ENCODE measurements at regions not wholly inside any gene's neighbourhood (a gene's known extent, or its start where the extent isn't known, plus 50 kb on each side); places are given as distances from the start of the nearest gene placed in this dataset.

DNA sequence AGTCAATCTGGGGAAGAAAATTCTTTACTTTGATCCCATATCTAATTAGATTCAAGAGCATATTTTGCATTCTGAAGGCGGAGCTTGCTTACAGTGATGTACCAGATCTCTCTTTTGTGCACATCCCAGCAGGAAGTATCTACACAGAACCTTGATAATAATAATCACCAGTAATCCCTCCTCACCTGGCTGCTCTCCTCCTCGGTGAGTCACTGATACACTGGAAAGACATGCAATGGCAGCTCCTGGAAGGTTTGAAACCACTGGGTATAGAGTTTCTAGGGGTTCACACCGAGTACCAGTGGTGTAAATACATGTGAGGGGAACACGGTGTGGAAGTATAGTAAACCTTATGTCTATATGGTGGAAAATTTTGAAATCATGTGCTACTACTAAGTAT lies 205.5 kb upstream of the TARS1 start (continued):
- TF ChIP-seq, protein P1, sequence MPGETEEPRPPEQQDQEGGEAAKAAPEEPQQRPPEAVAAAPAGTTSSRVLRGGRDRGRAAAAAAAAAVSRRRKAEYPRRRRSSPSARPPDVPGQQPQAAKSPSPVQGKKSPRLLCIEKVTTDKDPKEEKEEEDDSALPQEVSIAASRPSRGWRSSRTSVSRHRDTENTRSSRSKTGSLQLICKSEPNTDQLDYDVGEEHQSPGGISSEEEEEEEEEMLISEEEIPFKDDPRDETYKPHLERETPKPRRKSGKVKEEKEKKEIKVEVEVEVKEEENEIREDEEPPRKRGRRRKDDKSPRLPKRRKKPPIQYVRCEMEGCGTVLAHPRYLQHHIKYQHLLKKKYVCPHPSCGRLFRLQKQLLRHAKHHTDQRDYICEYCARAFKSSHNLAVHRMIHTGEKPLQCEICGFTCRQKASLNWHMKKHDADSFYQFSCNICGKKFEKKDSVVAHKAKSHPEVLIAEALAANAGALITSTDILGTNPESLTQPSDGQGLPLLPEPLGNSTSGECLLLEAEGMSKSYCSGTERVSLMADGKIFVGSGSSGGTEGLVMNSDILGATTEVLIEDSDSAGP (CRISPR knock-in tag; IDR thresholded peaks at IDR 0.05; ENCODE audit: borderline replicate concordance) = no peak

DNA sequence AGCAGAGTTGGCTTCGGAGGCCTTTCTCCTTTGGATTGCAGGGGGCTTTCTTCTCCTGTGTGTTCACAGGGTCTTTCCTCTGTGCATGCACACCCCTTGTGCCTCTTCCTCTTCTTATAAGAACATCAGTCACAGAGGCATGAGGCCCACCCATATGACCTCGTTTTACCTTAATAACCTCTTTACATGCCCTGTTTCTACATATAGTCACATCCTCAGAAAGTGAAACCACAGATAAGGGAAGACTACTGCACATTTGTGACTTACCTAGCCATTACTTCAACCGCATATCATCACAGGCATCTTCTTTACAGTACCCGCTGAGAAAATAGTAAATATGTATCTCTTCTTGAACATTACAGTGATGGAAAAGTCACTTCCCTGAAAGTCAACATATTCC lies 204.9 kb upstream of the TARS1 start:
- DNase-seq (ENCODE audit: low spot score) = no peak
- CTCF ChIA-PET (ENCODE audit: low intra/inter-chr PET ratio, low total read pairs) = no interaction called here
- no peaks in the 10 kb centered on the region for H3K79me2 ChIP-seq (ENCODE audit: insufficient read depth, low read length)
- H3K27me3 ChIP-seq (ENCODE audit: control insufficient read depth in 1 of 2, insufficient read depth in 2 of 2, low read length in 2 of 2) = no peaks in the 10 kb centered on the region
- H3K9ac ChIP-seq (ENCODE audit: insufficient read depth, low read depth, low read length) = no peak overlapping the region
- WGBS (ENCODE audit: low lambda C conversion rate) = 19% methylated on average over 4 of the region's 4 CpGs
- POLR2A ChIA-PET = no interaction called here
- FAIRE-seq = no peak
- H3K4me3 ChIP-seq (replicated peaks in 1 of 3; ENCODE audit: insufficient read depth in 1 of 3, low read depth in 2 of 3, low read length in 3 of 3) = no peak overlapping the region
- H2AFZ ChIP-seq (ENCODE audit: low read length) = no peak overlapping the region
- intact Hi-C loops (cut with micrococcal nuclease; ENCODE audit: unreplicated experiment) (no loop called here), in situ Hi-C loops (cut with HindIII; ENCODE audit: extremely low pct_ligation_motif_present, low pct_unique_long_range_greater_than_20kb) (no loop called here)
- no peaks in the 10 kb centered on the region for H3K4me1 ChIP-seq (ENCODE audit: insufficient read depth, low read length)
- H3K36me3 ChIP-seq (replicated peaks in 1 of 2; ENCODE audit: control insufficient read depth in 1 of 2, insufficient read depth in 2 of 2, low read length in 2 of 2) = no peaks in the 10 kb centered on the region
- H3K9me3 ChIP-seq (ENCODE audit: low read length) = no peaks in the 10 kb centered on the region
- H3K27ac ChIP-seq (ENCODE audit: extremely low read length, insufficient read depth, low read length) = no peak overlapping the region
- BruUV-seq (replicated peaks) = no TSS peak
- no peak for ATAC-seq
- H4K20me1 ChIP-seq (ENCODE audit: insufficient read depth, low read length) = no peaks in the 10 kb centered on the region
- no peak overlapping the region for H3K4me2 ChIP-seq (ENCODE audit: low read depth, low read length)
- TF ChIP-seq U2AF1 (optimal IDR thresholded peaks at IDR 0.05; ENCODE audit: low read depth, low read length) (no peak), POLR2A (IDR thresholded peaks at IDR 0.05; ENCODE audit: insufficient read depth in 1 of 2, low read depth in 2 of 2, low read length in 2 of 2) (no peak), HCFC1 (IDR thresholded peaks at IDR 0.05; ENCODE audit: low read depth, low read length) (no peak), HNRNPH1 (optimal IDR thresholded peaks at IDR 0.05; ENCODE audit: low read depth, low read length) (no peak), ZNF326 (CRISPR knock-in tag; IDR thresholded peaks at IDR 0.05; ENCODE audit: borderline replicate concordance) (no peak), ZNF260 (CRISPR knock-in tag; IDR thresholded peaks at IDR 0.05; ENCODE audit: borderline replicate concordance, low read depth) (no peak), CBFB (CRISPR knock-in tag; IDR thresholded peaks at IDR 0.05) (no peak), MTF2 (CRISPR knock-in tag; IDR thresholded peaks at IDR 0.05; ENCODE audit: borderline replicate concordance) (no peak), ATRX (CRISPR knock-in tag; IDR thresholded peaks at IDR 0.05; ENCODE audit: borderline replicate concordance) (no peak), ZNF30 (CRISPR knock-in tag; IDR thresholded peaks at IDR 0.05) (no peak), RFX5 (IDR thresholded peaks at IDR 0.05; ENCODE audit: low read depth, low read length) (no peak), MAZ (IDR thresholded peaks at IDR 0.05; ENCODE audit: borderline replicate concordance, low read depth, low read length) (no peak), MAZ (CRISPR knock-in tag; IDR thresholded peaks at IDR 0.05; ENCODE audit: low read depth) (no peak)
- TF ChIP-seq, protein P2, sequence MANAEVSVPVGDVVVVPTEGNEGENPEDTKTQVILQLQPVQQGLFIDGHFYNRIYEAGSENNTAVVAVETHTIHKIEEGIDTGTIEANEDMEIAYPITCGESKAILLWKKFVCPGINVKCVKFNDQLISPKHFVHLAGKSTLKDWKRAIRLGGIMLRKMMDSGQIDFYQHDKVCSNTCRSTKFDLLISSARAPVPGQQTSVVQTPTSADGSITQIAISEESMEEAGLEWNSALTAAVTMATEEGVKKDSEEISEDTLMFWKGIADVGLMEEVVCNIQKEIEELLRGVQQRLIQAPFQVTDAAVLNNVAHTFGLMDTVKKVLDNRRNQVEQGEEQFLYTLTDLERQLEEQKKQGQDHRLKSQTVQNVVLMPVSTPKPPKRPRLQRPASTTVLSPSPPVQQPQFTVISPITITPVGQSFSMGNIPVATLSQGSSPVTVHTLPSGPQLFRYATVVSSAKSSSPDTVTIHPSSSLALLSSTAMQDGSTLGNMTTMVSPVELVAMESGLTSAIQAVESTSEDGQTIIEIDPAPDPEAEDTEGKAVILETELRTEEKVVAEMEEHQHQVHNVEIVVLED (CRISPR knock-in tag; IDR thresholded peaks at IDR 0.05; ENCODE audit: borderline replicate concordance) = no peak
- TF ChIP-seq, protein P3, sequence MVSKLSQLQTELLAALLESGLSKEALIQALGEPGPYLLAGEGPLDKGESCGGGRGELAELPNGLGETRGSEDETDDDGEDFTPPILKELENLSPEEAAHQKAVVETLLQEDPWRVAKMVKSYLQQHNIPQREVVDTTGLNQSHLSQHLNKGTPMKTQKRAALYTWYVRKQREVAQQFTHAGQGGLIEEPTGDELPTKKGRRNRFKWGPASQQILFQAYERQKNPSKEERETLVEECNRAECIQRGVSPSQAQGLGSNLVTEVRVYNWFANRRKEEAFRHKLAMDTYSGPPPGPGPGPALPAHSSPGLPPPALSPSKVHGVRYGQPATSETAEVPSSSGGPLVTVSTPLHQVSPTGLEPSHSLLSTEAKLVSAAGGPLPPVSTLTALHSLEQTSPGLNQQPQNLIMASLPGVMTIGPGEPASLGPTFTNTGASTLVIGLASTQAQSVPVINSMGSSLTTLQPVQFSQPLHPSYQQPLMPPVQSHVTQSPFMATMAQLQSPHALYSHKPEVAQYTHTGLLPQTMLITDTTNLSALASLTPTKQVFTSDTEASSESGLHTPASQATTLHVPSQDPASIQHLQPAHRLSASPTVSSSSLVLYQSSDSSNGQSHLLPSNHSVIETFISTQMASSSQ (IDR thresholded peaks at IDR 0.05; ENCODE audit: low read depth) = no peak
- TF ChIP-seq, protein P3 (CRISPR knock-in tag; IDR thresholded peaks at IDR 0.05; ENCODE audit: borderline replicate concordance) = no peak
